ENCODE measurements at regions not wholly inside any gene's neighbourhood (a gene's known extent, or its start where the extent isn't known, plus 50 kb on each side); places are given as distances from the start of the nearest gene placed in this dataset.

- no peak overlapping the region for H3K27ac ChIP-seq
- intact Hi-C loops (cut with DNase I; ENCODE audit: low total_unique reads) (no loop called here), in situ Hi-C loops (cut with MboI; ENCODE audit: low pct_ligation_motif_present in 1 of 4, low pct_unique_long_range_greater_than_20kb in 1 of 4, low sequenced_read_pairs in 3 of 4) (no loop called here)
- H3K27me3 ChIP-seq: no peaks in the 10 kb centered on the region
- H3K4me3 ChIP-seq: no peak overlapping the region
- H3K36me3 ChIP-seq: no peaks in the 10 kb centered on the region
- TF ChIP-seq POLR2A (IDR thresholded peaks at IDR 0.05): no peak
- no peak for TF ChIP-seq EP300 (IDR thresholded peaks at IDR 0.05; ENCODE audit: low read depth)
- TF ChIP-seq CTCF (IDR thresholded peaks at IDR 0.05): no peak
- no peak for TF ChIP-seq POLR2AphosphoS5 (IDR thresholded peaks at IDR 0.05)
- 76% methylated on average over 5 of the region's 5 CpGs; no CpG with 5 or more reads in 1 of the 2 donors for WGBS, 2 donors (ENCODE audit: low coverage in 1 of 2)
- H3K9me3 ChIP-seq: no peaks in the 10 kb centered on the region
- H3K4me1 ChIP-seq: peaks cover 0 to 2% (median 0%) of the 10 kb centered on the region in 4 donors
- DNase-seq: no peak
These were observed 122.5 kb downstream of the CYLD start for GRCh38 chr16:50864386-50864785.

GRCh38 chr16:50863644-50864144 is 121.8 kb downstream of the CYLD start:
- in situ Hi-C loops (cut with MboI; ENCODE audit: low pct_ligation_motif_present in 1 of 4, low pct_unique_long_range_greater_than_20kb in 1 of 4, low sequenced_read_pairs in 3 of 4) (no loop called here), intact Hi-C loops (cut with DNase I; ENCODE audit: low total_unique reads) (no loop called here)
- TF ChIP-seq EP300 (IDR thresholded peaks at IDR 0.05; ENCODE audit: low read depth): no peak
- no peak for TF ChIP-seq CTCF (IDR thresholded peaks at IDR 0.05)
- no peak for TF ChIP-seq POLR2AphosphoS5 (IDR thresholded peaks at IDR 0.05)
- no peak for TF ChIP-seq POLR2A (IDR thresholded peaks at IDR 0.05)
- Histone ChIP-seq H3K36me3 (no peaks in the 10 kb centered on the region), H3K4me3 (no peak overlapping the region), H3K27me3 (no peaks in the 10 kb centered on the region), H3K27ac (no peak overlapping the region), H3K9me3 (no peaks in the 10 kb centered on the region), H3K4me1 (peaks cover 0 to 2% (median 0%) of the 10 kb centered on the region in 4 donors)
- no peak for DNase-seq
- 93% methylated on average over 8 of the region's 8 CpGs; no CpG with 5 or more reads in 1 of the 2 donors for WGBS, 2 donors (ENCODE audit: low coverage in 1 of 2)

GRCh38 chr16:50862818-50863643 is 121.1 kb downstream of the CYLD start:
- H3K9me3 ChIP-seq: no peaks in the 10 kb centered on the region
- WGBS, 2 donors (ENCODE audit: low coverage in 1 of 2): 77 to 89% methylated on average over 4 to 25 of the region's 25 CpGs
- no peak overlapping the region for H3K27ac ChIP-seq
- H3K27me3 ChIP-seq: no peaks in the 10 kb centered on the region
- H3K36me3 ChIP-seq: no peaks in the 10 kb centered on the region
- H3K4me3 ChIP-seq: no peak overlapping the region
- in situ Hi-C loops (cut with MboI; ENCODE audit: low pct_ligation_motif_present in 1 of 4, low pct_unique_long_range_greater_than_20kb in 1 of 4, low sequenced_read_pairs in 3 of 4): no loop called here
- no peak for TF ChIP-seq POLR2AphosphoS5 (IDR thresholded peaks at IDR 0.05)
- TF ChIP-seq CTCF (IDR thresholded peaks at IDR 0.05): no peak
- TF ChIP-seq EP300 (IDR thresholded peaks at IDR 0.05; ENCODE audit: low read depth): no peak
- TF ChIP-seq POLR2A (IDR thresholded peaks at IDR 0.05): no peak
- DNase-seq: no peak
- intact Hi-C loops (cut with DNase I; ENCODE audit: low total_unique reads): no loop called here
- peaks cover 0 to 2% (median 0%) of the 10 kb centered on the region in 4 donors for H3K4me1 ChIP-seq

GRCh38 chr16:50861970-50862411 is 120.1 kb downstream of the CYLD start:
- no peak overlapping the region for H3K4me3 ChIP-seq
- 61 to 62% methylated on average over 4 of the region's 4 CpGs for WGBS, 2 donors (ENCODE audit: low coverage in 1 of 2)
- no peak for DNase-seq
- in situ Hi-C loops (cut with MboI; ENCODE audit: low pct_ligation_motif_present in 1 of 4, low pct_unique_long_range_greater_than_20kb in 1 of 4, low sequenced_read_pairs in 3 of 4): no loop called here
- no peaks in the 10 kb centered on the region for H3K9me3 ChIP-seq
- TF ChIP-seq EP300 (IDR thresholded peaks at IDR 0.05; ENCODE audit: low read depth) (no peak), CTCF (IDR thresholded peaks at IDR 0.05) (no peak), POLR2A (IDR thresholded peaks at IDR 0.05) (no peak), POLR2AphosphoS5 (IDR thresholded peaks at IDR 0.05) (no peak)
- intact Hi-C loops (cut with DNase I; ENCODE audit: low total_unique reads): no loop called here
- H3K27me3 ChIP-seq: no peaks in the 10 kb centered on the region
- H3K36me3 ChIP-seq: no peaks in the 10 kb centered on the region
- H3K27ac ChIP-seq: no peak overlapping the region
- peaks cover 0 to 2% (median 0%) of the 10 kb centered on the region in 4 donors for H3K4me1 ChIP-seq
